ENCODE measurements at regions not wholly inside any gene's neighbourhood (a gene's known extent, or its start where the extent isn't known, plus 50 kb on each side); places are given as distances from the start of the nearest gene placed in this dataset.

- Histone ChIP-seq H3K36me3 (ENCODE audit: control insufficient read depth in 5 of 5, insufficient read depth in 5 of 5, low read length in 5 of 5) (no peaks in the 10 kb centered on the region), H3K27me3 (ENCODE audit: control insufficient read depth in 5 of 5, insufficient read depth in 4 of 5, low read length in 5 of 5) (peaks cover 0 to 4% (median 3%) of the 10 kb centered on the region in 5 donors), H3K9me3 (ENCODE audit: control insufficient read depth in 5 of 5, low read length in 5 of 5) (no peaks in the 10 kb centered on the region), H3K27ac (ENCODE audit: low read depth, low read length) (no peak overlapping the region), H3K4me3 (ENCODE audit: low read depth in 1 of 5, low read length in 5 of 5) (no peak overlapping the region), H3K4me1 (ENCODE audit: control insufficient read depth in 5 of 5, insufficient read depth in 5 of 5, low read length in 5 of 5) (no peaks in the 10 kb centered on the region), H3K9ac (ENCODE audit: low read length in 5 of 5) (no peak overlapping the region)
Measured at GRCh38 chr7:68474661-68475216, 1123.5 kb upstream of the AUTS2 start.

- Histone ChIP-seq H3K9me3 (ENCODE audit: control insufficient read depth in 5 of 5, low read length in 5 of 5) (no peaks in the 10 kb centered on the region), H3K27ac (ENCODE audit: low read depth, low read length) (no peak overlapping the region), H3K4me1 (ENCODE audit: control insufficient read depth in 5 of 5, insufficient read depth in 5 of 5, low read length in 5 of 5) (no peaks in the 10 kb centered on the region), H3K27me3 (ENCODE audit: control insufficient read depth in 5 of 5, insufficient read depth in 4 of 5, low read length in 5 of 5) (peaks cover 0 to 4% (median 0%) of the 10 kb centered on the region in 5 donors), H3K4me3 (ENCODE audit: low read depth in 1 of 5, low read length in 5 of 5) (no peak overlapping the region), H3K9ac (ENCODE audit: low read length in 5 of 5) (no peak overlapping the region), H3K36me3 (ENCODE audit: control insufficient read depth in 5 of 5, insufficient read depth in 5 of 5, low read length in 5 of 5) (no peaks in the 10 kb centered on the region)
Measured at GRCh38 chr7:68476966-68477365, 1121.3 kb upstream of the AUTS2 start.

DNA sequence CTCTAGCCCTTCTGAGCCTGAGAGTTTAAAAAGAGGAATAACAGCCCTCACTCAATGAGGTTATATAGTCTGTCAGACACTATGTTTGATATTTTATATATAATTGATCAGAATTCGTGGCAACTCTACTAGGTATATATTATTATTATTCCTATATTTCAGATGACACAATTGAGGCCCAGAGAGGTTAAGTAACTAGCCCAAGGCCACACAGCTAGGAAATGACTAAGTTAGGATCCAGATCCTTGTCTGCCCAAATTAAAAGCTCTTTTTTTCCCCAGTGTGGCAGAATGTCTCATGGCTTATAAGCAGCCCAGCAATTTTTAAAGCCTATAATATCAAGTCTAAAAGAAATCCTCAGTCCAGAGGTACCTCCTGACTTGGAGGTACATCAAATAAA, 1119.9 kb upstream of the AUTS2 start:
- no peak overlapping the region for H3K27ac ChIP-seq (ENCODE audit: low read depth, low read length)
- no peak overlapping the region for H3K9ac ChIP-seq (ENCODE audit: low read length in 5 of 5)
- H3K4me1 ChIP-seq (ENCODE audit: control insufficient read depth in 5 of 5, insufficient read depth in 5 of 5, low read length in 5 of 5): no peaks in the 10 kb centered on the region
- no peaks in the 10 kb centered on the region for H3K36me3 ChIP-seq (ENCODE audit: control insufficient read depth in 5 of 5, insufficient read depth in 5 of 5, low read length in 5 of 5)
- no peaks in the 10 kb centered on the region for H3K9me3 ChIP-seq (ENCODE audit: control insufficient read depth in 5 of 5, low read length in 5 of 5)
- H3K27me3 ChIP-seq (ENCODE audit: control insufficient read depth in 5 of 5, insufficient read depth in 4 of 5, low read length in 5 of 5): peaks cover 0 to 4% (median 0%) of the 10 kb centered on the region in 5 donors
- H3K4me3 ChIP-seq (ENCODE audit: low read depth in 1 of 5, low read length in 5 of 5): no peak overlapping the region

DNA sequence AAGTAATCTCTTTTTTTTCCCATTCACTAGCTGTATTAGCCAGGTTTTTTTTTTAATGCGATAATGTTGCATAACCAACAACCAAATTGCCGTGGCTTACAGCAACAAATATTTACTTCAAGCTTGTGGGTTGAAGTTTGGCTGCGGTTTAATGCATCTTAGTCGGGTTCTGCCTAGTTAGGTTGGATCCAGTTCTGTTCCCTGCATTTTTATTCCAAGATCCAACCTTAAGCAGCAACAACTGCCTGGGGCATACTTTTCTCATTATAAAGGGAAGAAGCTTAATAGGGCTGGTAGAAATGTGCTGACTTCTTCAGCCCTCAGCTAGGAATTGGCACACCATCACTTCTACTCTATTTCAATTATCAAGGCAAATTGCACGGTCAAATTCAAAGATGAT, 1115.5 kb upstream of the AUTS2 start:
- H3K4me1 ChIP-seq (ENCODE audit: control insufficient read depth in 5 of 5, insufficient read depth in 5 of 5, low read length in 5 of 5): no peaks in the 10 kb centered on the region
- H3K9me3 ChIP-seq (ENCODE audit: control insufficient read depth in 5 of 5, low read length in 5 of 5): no peaks in the 10 kb centered on the region
- no peaks in the 10 kb centered on the region for H3K36me3 ChIP-seq (ENCODE audit: control insufficient read depth in 5 of 5, insufficient read depth in 5 of 5, low read length in 5 of 5)
- peaks cover 0 to 4% (median 0%) of the 10 kb centered on the region in 5 donors for H3K27me3 ChIP-seq (ENCODE audit: control insufficient read depth in 5 of 5, insufficient read depth in 4 of 5, low read length in 5 of 5)
- H3K9ac ChIP-seq (ENCODE audit: low read length in 5 of 5): no peak overlapping the region
- H3K4me3 ChIP-seq (ENCODE audit: low read depth in 1 of 5, low read length in 5 of 5): no peak overlapping the region
- H3K27ac ChIP-seq (ENCODE audit: low read depth, low read length): no peak overlapping the region

DNA sequence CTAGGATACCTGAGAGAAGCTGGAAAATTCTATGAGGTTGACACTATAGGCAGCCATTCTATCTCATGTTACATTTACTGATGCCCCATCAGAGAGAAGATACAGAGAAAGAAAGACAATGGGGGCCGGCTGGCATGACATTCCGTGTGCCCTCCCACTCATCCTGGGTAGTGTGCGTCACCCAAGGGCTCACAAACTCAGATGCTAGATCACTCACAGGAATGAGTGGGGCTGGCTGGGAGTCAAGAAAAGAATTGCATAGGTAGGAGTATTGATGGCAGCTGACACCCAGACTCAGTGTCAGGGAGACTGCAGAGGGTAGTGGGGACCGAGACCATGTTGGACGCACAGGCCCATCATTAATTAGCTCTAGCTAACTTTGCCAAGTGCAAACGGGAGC, 1113.5 kb upstream of the AUTS2 start:
- Histone ChIP-seq H3K36me3 (ENCODE audit: control insufficient read depth in 5 of 5, insufficient read depth in 5 of 5, low read length in 5 of 5) (no peaks in the 10 kb centered on the region), H3K9ac (ENCODE audit: low read length in 5 of 5) (no peak overlapping the region), H3K27me3 (ENCODE audit: control insufficient read depth in 5 of 5, insufficient read depth in 4 of 5, low read length in 5 of 5) (peaks cover 0 to 2% (median 0%) of the 10 kb centered on the region in 5 donors), H3K4me1 (ENCODE audit: control insufficient read depth in 5 of 5, insufficient read depth in 5 of 5, low read length in 5 of 5) (no peaks in the 10 kb centered on the region), H3K27ac (ENCODE audit: low read depth, low read length) (no peak overlapping the region), H3K9me3 (ENCODE audit: control insufficient read depth in 5 of 5, low read length in 5 of 5) (no peaks in the 10 kb centered on the region), H3K4me3 (ENCODE audit: low read depth in 1 of 5, low read length in 5 of 5) (no peak overlapping the region)

GRCh38 chr7:68485253-68485917, 1112.9 kb upstream of the AUTS2 start:
- no peak overlapping the region for H3K27ac ChIP-seq (ENCODE audit: low read depth, low read length)
- no peaks in the 10 kb centered on the region for H3K36me3 ChIP-seq (ENCODE audit: control insufficient read depth in 5 of 5, insufficient read depth in 5 of 5, low read length in 5 of 5)
- no peaks in the 10 kb centered on the region for H3K27me3 ChIP-seq (ENCODE audit: control insufficient read depth in 5 of 5, insufficient read depth in 4 of 5, low read length in 5 of 5)

DNA sequence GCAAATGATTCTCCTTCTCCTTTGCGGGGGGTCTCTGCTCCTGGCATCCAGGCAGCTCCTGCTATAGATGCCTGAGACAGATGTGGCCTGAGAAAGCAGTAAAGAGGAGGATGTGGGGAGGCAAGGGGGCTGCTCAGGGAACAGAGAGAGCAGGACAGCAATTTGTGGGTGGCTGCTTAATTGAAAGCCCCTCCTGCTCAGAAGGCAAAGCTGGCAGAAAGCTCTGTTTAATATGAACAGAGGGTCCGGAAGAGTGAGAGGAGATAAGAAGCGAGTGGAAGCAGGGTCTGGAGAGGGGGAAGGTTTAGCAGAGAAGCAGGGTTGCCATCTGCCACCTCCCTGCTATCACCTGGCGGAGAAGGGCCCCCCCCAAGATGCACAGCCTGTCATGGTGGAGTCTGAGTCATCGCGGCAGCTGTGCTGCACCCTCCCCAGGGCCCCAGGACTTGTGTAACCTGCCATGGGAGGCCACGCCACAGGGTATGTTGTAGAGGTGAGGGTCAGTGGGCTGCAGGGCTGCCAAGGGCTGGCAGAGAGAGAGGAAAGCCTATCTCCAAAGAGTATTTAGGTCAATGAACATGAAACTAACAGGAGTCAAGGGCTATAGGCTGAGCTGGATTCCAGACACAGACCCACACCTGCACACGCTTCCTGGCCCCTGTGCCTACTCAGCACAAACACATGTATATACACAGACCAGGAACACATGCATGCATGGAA, 1109.8 kb upstream of the AUTS2 start:
- Histone ChIP-seq H3K27ac (ENCODE audit: low read depth, low read length) (no peak overlapping the region), H3K4me1 (ENCODE audit: control insufficient read depth in 5 of 5, insufficient read depth in 5 of 5, low read length in 5 of 5) (no peaks in the 10 kb centered on the region), H3K36me3 (ENCODE audit: control insufficient read depth in 5 of 5, insufficient read depth in 5 of 5, low read length in 5 of 5) (no peaks in the 10 kb centered on the region), H3K27me3 (ENCODE audit: control insufficient read depth in 5 of 5, insufficient read depth in 4 of 5, low read length in 5 of 5) (no peaks in the 10 kb centered on the region), H3K9me3 (ENCODE audit: control insufficient read depth in 5 of 5, low read length in 5 of 5) (peaks cover 0 to 4% (median 0%) of the 10 kb centered on the region in 5 donors), H3K4me3 (ENCODE audit: low read depth in 1 of 5, low read length in 5 of 5) (no peak overlapping the region), H3K9ac (ENCODE audit: low read length in 5 of 5) (no peak overlapping the region)

More at GRCh38 chr7:68485253-68485917, 1112.9 kb upstream of the AUTS2 start:
- H3K9ac ChIP-seq (ENCODE audit: low read length in 5 of 5): no peak overlapping the region
- no peaks in the 10 kb centered on the region for H3K4me1 ChIP-seq (ENCODE audit: control insufficient read depth in 5 of 5, insufficient read depth in 5 of 5, low read length in 5 of 5)
- no peak overlapping the region for H3K4me3 ChIP-seq (ENCODE audit: low read depth in 1 of 5, low read length in 5 of 5)
- no peaks in the 10 kb centered on the region for H3K9me3 ChIP-seq (ENCODE audit: control insufficient read depth in 5 of 5, low read length in 5 of 5)

DNA sequence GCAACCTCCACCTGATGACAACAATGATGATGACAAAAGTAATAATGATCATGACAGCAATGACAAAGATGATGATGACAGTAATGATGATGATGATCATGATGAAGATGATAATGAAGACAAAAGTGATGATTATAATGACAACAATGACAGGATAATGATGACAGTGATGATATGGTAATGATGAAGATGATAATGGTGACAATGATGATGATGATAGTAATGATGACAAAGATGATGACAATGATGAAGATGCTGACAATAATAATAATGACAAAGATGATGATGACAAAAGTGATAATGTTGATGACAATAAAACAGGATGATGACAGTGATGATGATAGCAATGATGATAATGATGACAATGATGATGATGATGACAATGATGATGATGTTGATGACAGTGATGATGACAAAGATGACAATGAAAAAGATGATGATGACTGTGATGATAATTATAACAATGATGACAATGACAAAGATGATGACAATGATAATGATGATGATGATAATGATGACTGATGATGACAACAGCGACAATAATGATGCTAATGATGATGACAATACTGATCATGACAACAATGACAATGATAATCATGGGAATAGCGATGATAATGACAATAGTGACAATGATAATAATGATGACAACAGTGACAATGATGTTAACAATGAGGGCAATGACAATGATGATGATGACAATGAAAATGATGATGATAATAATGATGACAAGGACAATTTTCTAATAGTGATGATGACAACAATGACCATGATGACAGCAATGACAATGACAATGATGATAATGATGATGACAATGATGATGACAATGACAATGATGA, 1106.5 kb upstream of the AUTS2 start:
- H3K27ac ChIP-seq (ENCODE audit: low read depth, low read length): no peak overlapping the region
- H3K27me3 ChIP-seq (ENCODE audit: control insufficient read depth in 5 of 5, insufficient read depth in 4 of 5, low read length in 5 of 5): no peaks in the 10 kb centered on the region
- peaks cover 0 to 5% (median 0%) of the 10 kb centered on the region in 5 donors for H3K9me3 ChIP-seq (ENCODE audit: control insufficient read depth in 5 of 5, low read length in 5 of 5)
- H3K36me3 ChIP-seq (ENCODE audit: control insufficient read depth in 5 of 5, insufficient read depth in 5 of 5, low read length in 5 of 5): no peaks in the 10 kb centered on the region
- H3K9ac ChIP-seq (ENCODE audit: low read length in 5 of 5): no peak overlapping the region
- H3K4me1 ChIP-seq (ENCODE audit: control insufficient read depth in 5 of 5, insufficient read depth in 5 of 5, low read length in 5 of 5): no peaks in the 10 kb centered on the region
- H3K4me3 ChIP-seq (ENCODE audit: low read depth in 1 of 5, low read length in 5 of 5): no peak overlapping the region

DNA sequence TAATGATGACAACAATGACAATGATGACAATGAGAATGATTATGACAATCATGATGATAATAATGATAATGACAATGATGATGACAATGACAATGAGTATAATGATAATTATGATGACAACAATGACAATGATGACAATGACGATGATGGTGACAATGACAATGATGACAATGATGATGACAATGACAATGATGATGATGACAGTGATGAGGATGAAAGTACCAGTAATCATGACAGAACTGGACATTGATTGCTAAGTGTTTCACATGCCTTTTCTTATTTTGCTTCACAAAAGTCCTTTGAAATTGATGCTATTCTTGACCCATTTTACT, 1106.0 kb upstream of the AUTS2 start:
- Histone ChIP-seq H3K4me3 (ENCODE audit: low read depth in 1 of 5, low read length in 5 of 5) (no peak overlapping the region), H3K36me3 (ENCODE audit: control insufficient read depth in 5 of 5, insufficient read depth in 5 of 5, low read length in 5 of 5) (no peaks in the 10 kb centered on the region), H3K4me1 (ENCODE audit: control insufficient read depth in 5 of 5, insufficient read depth in 5 of 5, low read length in 5 of 5) (no peaks in the 10 kb centered on the region), H3K27ac (ENCODE audit: low read depth, low read length) (no peak overlapping the region), H3K27me3 (ENCODE audit: control insufficient read depth in 5 of 5, insufficient read depth in 4 of 5, low read length in 5 of 5) (no peaks in the 10 kb centered on the region), H3K9ac (ENCODE audit: low read length in 5 of 5) (no peak overlapping the region), H3K9me3 (ENCODE audit: control insufficient read depth in 5 of 5, low read length in 5 of 5) (peaks cover 0 to 5% (median 0%) of the 10 kb centered on the region in 5 donors)

- H3K4me1 ChIP-seq (ENCODE audit: control insufficient read depth in 5 of 5, insufficient read depth in 5 of 5, low read length in 5 of 5): peaks cover 2 to 7% (median 6%) of the 10 kb centered on the region in 5 donors
- no peaks in the 10 kb centered on the region for H3K36me3 ChIP-seq (ENCODE audit: control insufficient read depth in 5 of 5, insufficient read depth in 5 of 5, low read length in 5 of 5)
Measured at GRCh38 chr7:68503400-68503799, 1094.9 kb upstream of the AUTS2 start.

More at GRCh38 chr7:68503400-68503799, 1094.9 kb upstream of the AUTS2 start:
- Histone ChIP-seq H3K27me3 (ENCODE audit: control insufficient read depth in 5 of 5, insufficient read depth in 4 of 5, low read length in 5 of 5) (no peaks in the 10 kb centered on the region), H3K9me3 (ENCODE audit: control insufficient read depth in 5 of 5, low read length in 5 of 5) (peaks cover 0 to 8% (median 4%) of the 10 kb centered on the region in 5 donors), H3K27ac (ENCODE audit: low read depth, low read length) (no peak overlapping the region), H3K4me3 (ENCODE audit: low read depth in 1 of 5, low read length in 5 of 5) (no peak overlapping the region), H3K9ac (ENCODE audit: low read length in 5 of 5) (no peak overlapping the region)
